GM19035 (cell line): ENCODE measurements at regions not wholly inside any gene's neighbourhood (a gene's known extent, or its start where the extent isn't known, plus 50 kb on each side); places are given as distances from the start of the nearest gene placed in this dataset.

ENCODE experiments used
- ATAC-seq: cut with Tn5 transposase; IDR thresholded peaks from one replicate; pipeline ENCODE4 v1.9.1; 2021; ENCODE audit not compliant: unreplicated experiment

- ATAC-seq: no peak
These were observed 726.1 kb upstream of the WWC1 start for GRCh38 chr5:167565189-167565954.

GRCh38 chr5:167570431-167570830 lies 721.0 kb upstream of the WWC1 start:
- no peak for ATAC-seq

- no peak for ATAC-seq
These were observed 719.6 kb upstream of the WWC1 start for GRCh38 chr5:167571824-167572223.

GRCh38 chr5:167573370-167574127 lies 717.9 kb upstream of the WWC1 start:
- ATAC-seq: no peak

GRCh38 chr5:167574464-167574863 lies 717.0 kb upstream of the WWC1 start:
- ATAC-seq: no peak

- ATAC-seq: no peak
These were observed 716.1 kb upstream of the WWC1 start for GRCh38 chr5:167575330-167575729.

GRCh38 chr5:167576126-167576525 lies 715.3 kb upstream of the WWC1 start:
- no peak for ATAC-seq

GRCh38 chr5:167576897-167577296 lies 714.5 kb upstream of the WWC1 start:
- no peak for ATAC-seq

- ATAC-seq: no peak
These were observed 713.8 kb upstream of the WWC1 start for GRCh38 chr5:167577616-167578015.

- no peak for ATAC-seq
These were observed 712.3 kb upstream of the WWC1 start for GRCh38 chr5:167578977-167579692.

- no peak for ATAC-seq
These were observed 711.8 kb upstream of the WWC1 start for GRCh38 chr5:167579693-167580055.

- no peak for ATAC-seq
These were observed 710.8 kb upstream of the WWC1 start for GRCh38 chr5:167580608-167581007.

GRCh38 chr5:167582283-167582682 lies 709.2 kb upstream of the WWC1 start:
- ATAC-seq: no peak

GRCh38 chr5:167582886-167583285 lies 708.6 kb upstream of the WWC1 start:
- no peak for ATAC-seq

- no peak for ATAC-seq
These were observed 706.3 kb upstream of the WWC1 start for GRCh38 chr5:167585184-167585583.

- ATAC-seq: no peak
These were observed 703.5 kb upstream of the WWC1 start for GRCh38 chr5:167587772-167588437.

- ATAC-seq: no peak
These were observed 699.3 kb upstream of the WWC1 start for GRCh38 chr5:167592114-167592513.

GRCh38 chr5:167593329-167594060 lies 698.0 kb upstream of the WWC1 start:
- no peak for ATAC-seq

GRCh38 chr5:167594061-167594435 lies 697.4 kb upstream of the WWC1 start:
- ATAC-seq: no peak

GRCh38 chr5:167594750-167595149 lies 696.7 kb upstream of the WWC1 start:
- no peak for ATAC-seq

- ATAC-seq: no peak
These were observed 696.2 kb upstream of the WWC1 start for GRCh38 chr5:167595196-167595595.
